Central memory CD8-positive, alpha-beta T cell (primary cell): ENCODE measurements at regions not wholly inside any gene's neighbourhood (a gene's known extent, or its start where the extent isn't known, plus 50 kb on each side); places are given as distances from the start of the nearest gene placed in this dataset.

Experiments
- ATAC-seq: fragments of 150-1000 bp; cut with Tn5 transposase; replicated peaks from 2 replicates; pipeline ENCODE4 v1.10.0; 2022; ENCODE audit warnings: mild to moderate bottlenecking, moderate FRiP score, moderate number of reproducible peaks; ENCODE audit not compliant: poor library complexity, severe bottlenecking; ENCODE audit errors: extremely low read depth
- DNase-seq, 2 donors: peaks; one replicate each; pipeline ENCODE4 v3.0.0; 2021; ENCODE audit warnings: low spot score in 2 of 2
- H3K27ac Mint-ChIP-seq: one replicate; pipeline ENCODE4 v1.8.0; 2022; ENCODE audit warnings: low read depth, mild to moderate bottlenecking, moderate library complexity, mixed read lengths
- H3K27me3 Mint-ChIP-seq: one replicate; pipeline ENCODE4 v1.8.0; 2022; ENCODE audit warnings: mixed read lengths
- H3K36me3 Mint-ChIP-seq: one replicate; pipeline ENCODE4 v1.8.0; 2022; ENCODE audit warnings: mild to moderate bottlenecking, moderate library complexity, mixed read lengths; ENCODE audit not compliant: insufficient read depth
- H3K4me1 Mint-ChIP-seq: one replicate; pipeline ENCODE4 v1.8.0; 2022; ENCODE audit warnings: mixed read lengths
- H3K4me3 Mint-ChIP-seq: one replicate; pipeline ENCODE4 v1.8.0; 2022; ENCODE audit warnings: mild to moderate bottlenecking, moderate library complexity, mixed read lengths
- H3K9me3 Mint-ChIP-seq: one replicate; pipeline ENCODE4 v1.8.0; 2022; ENCODE audit warnings: mixed read lengths

DNA sequence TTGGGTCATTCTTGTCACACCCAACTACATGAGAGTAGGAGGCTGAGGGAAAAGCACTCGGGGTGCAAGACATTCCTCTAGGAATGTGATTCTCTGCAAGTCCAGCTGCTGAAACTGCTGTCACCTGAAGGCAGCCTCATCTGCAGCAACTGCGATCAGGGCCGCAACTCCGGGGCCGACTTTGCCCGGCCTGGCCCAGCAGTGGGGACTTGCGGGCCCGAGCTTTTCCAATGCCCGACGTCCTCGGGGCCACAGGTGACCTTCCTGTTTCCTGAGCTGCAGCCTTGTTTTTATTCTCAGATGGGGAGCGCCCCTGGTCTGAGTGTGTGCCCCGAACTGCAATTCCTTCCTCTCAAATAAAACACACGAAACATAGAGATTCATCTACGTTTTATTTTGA lies 104.7 kb upstream of the NKX1-1 start:
- Mint-ChIP-seq H3K9me3 (no peaks in the 10 kb centered on the region), H3K4me3 (no peak overlapping the region)

DNA sequence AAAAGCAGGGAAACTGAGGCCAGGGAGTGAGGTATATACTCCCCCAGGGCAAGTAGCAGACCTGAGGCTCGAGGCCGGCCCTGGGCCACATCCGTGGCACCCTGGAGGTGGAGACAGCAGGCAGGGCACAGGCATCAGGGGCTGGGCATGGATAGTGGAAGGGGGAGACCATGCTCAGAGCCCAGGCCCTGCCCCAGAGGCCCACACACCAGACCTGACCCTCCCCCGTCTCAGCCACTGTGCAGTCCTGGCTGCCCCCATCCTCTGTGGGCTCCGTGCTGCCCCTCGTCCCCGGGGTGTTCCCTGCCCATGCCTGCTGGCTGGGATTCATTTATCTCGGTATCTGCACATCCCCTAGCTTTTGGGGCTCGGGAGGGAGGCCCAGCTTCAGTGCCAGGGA lies 103.1 kb upstream of the NKX1-1 start:
- no peaks in the 10 kb centered on the region for H3K9me3 Mint-ChIP-seq
- peaks cover 21% of the 10 kb centered on the region for H3K27me3 Mint-ChIP-seq
- no peaks in the 10 kb centered on the region for H3K4me1 Mint-ChIP-seq
- no peak for ATAC-seq
- DNase-seq = no peak
- H3K27ac Mint-ChIP-seq = no peak overlapping the region
- no peak overlapping the region for H3K4me3 Mint-ChIP-seq
- H3K36me3 Mint-ChIP-seq = no peaks in the 10 kb centered on the region

More for the DNA sequence above, 104.7 kb upstream of the NKX1-1 start:
- DNase-seq = no peak
- no peaks in the 10 kb centered on the region for H3K36me3 Mint-ChIP-seq
- no peaks in the 10 kb centered on the region for H3K4me1 Mint-ChIP-seq
- ATAC-seq = no peak
- peaks cover 21% of the 10 kb centered on the region for H3K27me3 Mint-ChIP-seq
- no peak overlapping the region for H3K27ac Mint-ChIP-seq

- ATAC-seq (no peak), DNase-seq (no peak)
- Mint-ChIP-seq H3K36me3 (no peaks in the 10 kb centered on the region), H3K27me3 (peaks cover 21% of the 10 kb centered on the region), H3K9me3 (no peaks in the 10 kb centered on the region), H3K4me3 (no peak overlapping the region), H3K4me1 (no peaks in the 10 kb centered on the region), H3K27ac (no peak overlapping the region)
Observed at GRCh38 chr4:1508161-1509160, 102.2 kb upstream of the NKX1-1 start.

GRCh38 chr4:1506956-1507721 lies 100.9 kb upstream of the NKX1-1 start:
- Mint-ChIP-seq H3K4me3 (no peak overlapping the region), H3K27me3 (peaks cover 21% of the 10 kb centered on the region)

DNA sequence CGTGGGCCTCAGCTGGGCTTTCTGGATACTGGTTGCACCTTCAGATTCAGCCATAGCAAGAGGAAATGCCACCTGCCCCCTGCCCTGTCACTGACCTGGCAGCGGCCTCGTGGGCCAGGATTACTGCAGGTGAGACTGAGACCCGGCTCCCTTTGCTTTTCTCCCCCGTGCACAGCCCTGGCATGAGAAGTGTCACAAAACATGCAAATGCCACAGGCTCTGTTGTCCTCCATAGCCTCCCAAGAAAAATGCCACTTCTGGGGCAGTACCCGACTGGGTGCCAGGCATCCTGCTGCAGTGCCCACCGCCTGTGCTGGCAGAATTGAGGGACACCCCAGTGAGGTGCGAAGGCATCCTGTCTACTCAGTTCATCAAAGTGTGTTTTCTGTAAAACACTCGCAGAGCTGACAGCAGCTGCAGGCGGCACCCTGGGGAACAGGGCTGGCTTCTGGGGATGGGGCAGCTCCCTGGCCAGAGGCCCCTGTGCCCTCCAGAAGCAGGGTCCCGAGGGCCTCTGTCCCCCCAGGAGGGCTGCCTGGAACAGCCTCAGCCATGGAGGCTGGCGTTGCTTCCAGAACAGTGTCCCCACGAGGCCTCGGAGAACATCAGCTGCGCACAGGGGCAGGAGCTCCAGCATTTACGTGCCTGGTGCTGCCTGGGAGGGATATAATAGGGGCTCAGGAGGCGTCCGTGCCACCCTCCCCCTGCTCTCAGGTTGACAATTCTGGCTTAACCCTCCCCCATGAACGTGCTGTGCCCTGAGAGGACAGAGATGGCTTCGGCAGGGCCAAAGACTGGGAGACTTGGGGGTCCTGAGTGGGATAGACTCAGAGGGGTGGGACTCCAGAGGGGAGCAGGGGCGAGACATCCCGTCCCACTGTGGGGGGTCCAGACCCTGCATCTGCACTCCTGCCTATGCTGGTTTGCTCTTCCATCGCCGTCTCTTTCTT lies 99.5 kb upstream of the NKX1-1 start:
- ATAC-seq = no peak
- Mint-ChIP-seq H3K36me3 (no peaks in the 10 kb centered on the region), H3K4me3 (no peak overlapping the region), H3K9me3 (no peaks in the 10 kb centered on the region), H3K4me1 (no peaks in the 10 kb centered on the region), H3K27me3 (peaks cover 21% of the 10 kb centered on the region), H3K27ac (no peak overlapping the region)
- no peak for DNase-seq

More at GRCh38 chr4:1506956-1507721, 100.9 kb upstream of the NKX1-1 start:
- Mint-ChIP-seq H3K27ac (no peak overlapping the region), H3K9me3 (no peaks in the 10 kb centered on the region), H3K4me1 (no peaks in the 10 kb centered on the region), H3K36me3 (no peaks in the 10 kb centered on the region)
- DNase-seq (no peak), ATAC-seq (no peak)

DNA sequence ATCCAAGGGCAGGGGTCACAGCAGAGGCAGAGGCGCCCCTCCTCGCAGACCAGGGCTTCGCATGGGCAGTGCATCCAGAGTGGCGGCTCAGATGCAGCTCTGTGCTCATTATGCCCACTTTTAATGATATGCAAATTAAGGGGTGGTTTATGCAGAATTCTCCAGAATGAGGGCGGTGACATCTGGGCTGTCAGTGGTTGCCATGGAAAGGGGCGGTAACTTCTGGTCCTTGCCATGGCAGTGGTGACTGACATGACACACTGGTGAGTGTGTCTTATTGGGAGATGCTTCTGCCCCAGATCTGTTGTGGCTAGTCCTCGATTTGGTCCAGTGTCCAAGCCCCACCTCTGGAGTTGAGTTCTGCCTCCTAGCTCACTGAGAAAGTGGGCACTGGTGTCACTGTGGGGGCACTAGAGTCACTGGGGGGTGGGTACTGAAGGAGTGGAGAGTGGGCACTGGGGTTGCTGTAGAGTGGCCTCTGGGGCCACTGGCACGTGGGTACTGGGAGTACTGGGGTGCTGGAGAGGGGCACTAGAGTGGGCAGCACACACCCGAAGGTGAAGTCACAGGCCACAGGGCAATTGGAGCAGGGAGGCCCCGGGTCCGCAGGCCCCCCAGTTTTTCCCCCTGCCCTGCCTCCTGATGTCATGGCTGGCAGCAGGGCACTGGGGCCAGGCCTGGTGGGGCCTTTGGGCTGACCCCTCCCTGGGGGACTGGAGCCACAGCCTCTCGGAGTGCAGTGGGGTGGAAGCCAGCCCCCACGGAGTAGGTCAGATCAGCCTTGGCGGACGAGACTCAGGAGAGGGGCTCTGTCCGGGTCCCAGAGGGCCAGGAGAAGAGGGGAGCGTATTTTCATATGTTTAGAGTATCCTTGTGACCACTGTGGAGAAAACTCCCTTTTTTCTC lies 98.6 kb upstream of the NKX1-1 start:
- Mint-ChIP-seq H3K36me3 (no peaks in the 10 kb centered on the region), H3K9me3 (no peaks in the 10 kb centered on the region), H3K4me1 (no peaks in the 10 kb centered on the region), H3K27ac (no peak overlapping the region), H3K27me3 (peaks cover 21% of the 10 kb centered on the region), H3K4me3 (no peak overlapping the region)
- DNase-seq = no peak
- ATAC-seq = no peak

- no peaks in the 10 kb centered on the region for H3K9me3 Mint-ChIP-seq
- DNase-seq (no peak), ATAC-seq (no peak)
- H3K27me3 Mint-ChIP-seq = peaks cover 18% of the 10 kb centered on the region
- H3K36me3 Mint-ChIP-seq = no peaks in the 10 kb centered on the region
- H3K27ac Mint-ChIP-seq = no peak overlapping the region
- H3K4me3 Mint-ChIP-seq = no peak overlapping the region
- H3K4me1 Mint-ChIP-seq = no peaks in the 10 kb centered on the region
Observed at GRCh38 chr4:1503583-1504471, 97.6 kb upstream of the NKX1-1 start.

DNA sequence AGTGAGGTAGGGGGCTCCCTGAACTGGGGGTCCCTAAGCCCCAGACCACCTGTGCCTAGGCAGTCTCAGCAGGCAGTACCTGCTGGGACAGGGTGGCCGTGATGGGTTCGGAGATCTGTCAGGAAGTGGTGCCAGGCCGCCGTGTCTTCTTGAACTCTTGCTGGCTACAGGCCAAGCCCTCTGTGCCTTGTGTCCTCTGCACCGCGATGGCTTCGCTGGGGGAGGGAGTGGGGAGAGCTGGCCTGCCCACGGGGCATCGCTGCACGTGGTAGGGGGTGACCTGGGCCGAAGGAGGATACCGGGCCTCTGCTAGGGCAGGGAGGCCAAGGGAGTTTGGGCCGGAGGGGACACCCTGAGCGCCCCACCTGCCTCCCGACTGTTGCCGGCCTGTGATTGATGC lies 96.7 kb upstream of the NKX1-1 start:
- no peaks in the 10 kb centered on the region for H3K4me1 Mint-ChIP-seq
- H3K36me3 Mint-ChIP-seq = no peaks in the 10 kb centered on the region
- H3K4me3 Mint-ChIP-seq = no peak overlapping the region
- H3K27me3 Mint-ChIP-seq = peaks cover 10% of the 10 kb centered on the region
- no peak overlapping the region for H3K27ac Mint-ChIP-seq
- no peak for ATAC-seq
- H3K9me3 Mint-ChIP-seq = no peaks in the 10 kb centered on the region
- no peak for DNase-seq

- Mint-ChIP-seq H3K27ac (no peak overlapping the region), H3K9me3 (no peaks in the 10 kb centered on the region), H3K36me3 (no peaks in the 10 kb centered on the region), H3K27me3 (peaks cover 5% of the 10 kb centered on the region), H3K4me1 (no peaks in the 10 kb centered on the region), H3K4me3 (no peak overlapping the region)
- DNase-seq (no peak), ATAC-seq (no peak)
Observed at GRCh38 chr4:1502501-1502886, 96.3 kb upstream of the NKX1-1 start.

DNA sequence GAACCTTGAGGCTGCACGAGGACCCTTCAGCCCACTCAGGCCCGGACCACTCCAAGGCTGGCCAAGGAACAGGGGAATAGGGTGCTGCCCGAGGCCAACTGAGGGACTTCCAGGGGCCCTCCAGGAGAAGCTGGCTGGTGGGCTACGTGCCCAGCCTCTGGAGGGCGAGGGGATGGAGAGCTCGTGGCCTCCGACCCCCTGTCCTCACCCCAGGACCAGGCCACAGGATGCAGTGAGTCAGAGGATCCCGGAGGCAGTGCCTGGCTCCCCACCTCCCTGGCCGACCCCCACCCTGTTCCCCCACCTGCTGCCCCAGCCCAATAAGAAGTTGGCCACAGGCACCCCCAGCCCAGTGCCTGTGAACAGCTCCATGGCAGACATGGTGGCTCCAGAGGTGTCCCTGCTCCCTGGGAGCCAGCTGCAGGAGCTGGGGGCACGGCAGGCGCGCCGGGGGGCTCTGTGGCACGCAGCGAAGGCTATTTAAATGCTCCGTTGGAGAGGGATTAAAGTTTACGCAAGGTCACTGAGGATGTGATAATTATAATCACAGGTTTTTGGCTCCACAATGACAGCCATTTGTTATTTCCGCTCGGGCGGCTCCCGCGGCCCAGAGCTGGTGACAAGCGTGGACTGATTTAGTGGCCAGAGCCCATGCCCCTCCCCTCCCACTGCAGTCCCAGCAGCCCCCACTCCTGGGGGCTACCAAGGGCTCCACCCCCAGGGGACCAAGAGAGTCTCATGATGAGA lies 95.7 kb upstream of the NKX1-1 start:
- Mint-ChIP-seq H3K36me3 (no peaks in the 10 kb centered on the region), H3K27ac (no peak overlapping the region), H3K9me3 (no peaks in the 10 kb centered on the region), H3K4me3 (no peak overlapping the region), H3K4me1 (no peaks in the 10 kb centered on the region), H3K27me3 (no peaks in the 10 kb centered on the region)
- DNase-seq = no peak
- ATAC-seq = no peak
